Spleen (tissue), 7 donors: ENCODE measurements at regions not wholly inside any gene's neighbourhood (a gene's known extent, or its start where the extent isn't known, plus 50 kb on each side); places are given as distances from the start of the nearest gene placed in this dataset.

Experiments used
- CTCF ChIP-seq, 11 experiments: fragments of 200-600 bp in 7 of 11; fragments of 450-650 bp in 4 of 11; sonication (generic) in 4 of 11; IDR thresholded peaks in 8 of 11; conservative IDR thresholded peaks in 3 of 11; 1 replicate in 7 of 11; 2 replicates in 4 of 11; pipeline versions ENCODE4 v1.4.0 to v1.8.0; 2016 to 2021; ENCODE audit warnings: antibody characterized with exemption in 11 of 11, inconsistent platforms in 4 of 11, mild to moderate bottlenecking in 1 of 11
- POLR2A ChIP-seq, 3 donors: fragments of 450-650 bp; IDR thresholded peaks; one replicate each; pipeline ENCODE4 v1.5.1; 2017; ENCODE audit warnings: antibody characterized with exemption in 3 of 3, mild to moderate bottlenecking in 1 of 3
- POLR2AphosphoS5 ChIP-seq, 3 donors: sonication (generic); formaldehyde crosslinking; IDR thresholded peaks; one replicate each; pipeline ENCODE4 v1.5.1; 2017; ENCODE audit warnings: antibody characterized with exemption in 3 of 3
- donor health status: DM: no; HTN: no; CAD: no; lungs with moderate emphysema.
- donor health status: DM: no; HTN: no; CAD: no.
- donor health status: DM: no; HTN: no; CAD: no.

DNA sequence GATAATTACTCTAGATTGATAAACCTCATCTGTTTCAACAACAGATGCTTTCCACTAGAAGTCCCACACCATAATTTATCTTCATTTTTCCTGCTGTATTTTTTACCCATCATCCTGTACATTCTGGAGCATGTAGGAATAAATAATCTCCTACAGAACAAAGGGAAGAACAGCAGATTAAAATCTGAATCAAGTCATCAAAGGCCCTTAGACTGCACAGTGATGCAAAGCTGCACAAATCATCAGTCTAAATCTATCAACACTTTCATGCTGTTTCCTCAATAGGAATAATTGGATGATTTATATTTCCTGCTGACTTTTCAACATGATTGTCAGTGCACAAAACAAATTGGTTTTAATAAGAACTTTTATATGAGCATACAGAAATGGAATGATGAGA lies 1143.9 kb downstream of the STIM2 start:
- TF ChIP-seq CTCF (IDR thresholded peaks at IDR 0.05 in 8 of 11, conservative IDR thresholded peaks at IDR 0.05 in 3 of 11) = no peak
- TF ChIP-seq POLR2AphosphoS5 (IDR thresholded peaks at IDR 0.05) = no peak
- TF ChIP-seq POLR2A (IDR thresholded peaks at IDR 0.05) = no peak
